Activated naive CD4-positive, alpha-beta T cell treated with anti-CD3 and anti-CD28 coated beads, Interleukin-2, amount 10 ng/mL, durations not matched to agents 7 days and 5 days (primary cell): ENCODE measurements at regions not wholly inside any gene's neighbourhood (a gene's known extent, or its start where the extent isn't known, plus 50 kb on each side); places are given as distances from the start of the nearest gene placed in this dataset.

Experiments
- CTCF ChIA-PET: fragments of 350-600 bp; sonication (Branson Sonifier 250); formaldehyde crosslinking; loops from one replicate; lab custom pipeline; 2021; ENCODE audit warnings: antibody characterized with exemption; lab: Charles Lee
- DNase-seq: peaks from one replicate; pipeline ENCODE4 v3.0.0-alpha.2; 2020
- H3K27ac Mint-ChIP-seq: one replicate; pipeline ENCODE4 v1.8.0; 2021; ENCODE audit warnings: mild to moderate bottlenecking, moderate library complexity, mixed read lengths
- H3K27me3 Mint-ChIP-seq: one replicate; pipeline ENCODE4 v1.8.0; 2021; ENCODE audit warnings: mild to moderate bottlenecking, mixed read lengths
- H3K36me3 Mint-ChIP-seq: one replicate; pipeline ENCODE4 v1.8.0; 2021; ENCODE audit warnings: mixed read lengths
- H3K4me1 Mint-ChIP-seq: one replicate; pipeline ENCODE4 v1.8.0; 2021; ENCODE audit warnings: mixed read lengths
- H3K4me3 Mint-ChIP-seq: one replicate; pipeline ENCODE4 v1.8.0; 2021; ENCODE audit warnings: mild to moderate bottlenecking, moderate library complexity, mixed read lengths
- H3K9me3 Mint-ChIP-seq: one replicate; pipeline ENCODE4 v1.8.0; 2021; ENCODE audit warnings: mixed read lengths

GRCh38 chr16:62712566-62712965 lies 676.3 kb upstream of the CDH8 start:
- no peak overlapping the region for H3K4me3 Mint-ChIP-seq
- DNase-seq, result no peak
- H3K9me3 Mint-ChIP-seq, result peaks cover 17% of the 10 kb centered on the region
- H3K36me3 Mint-ChIP-seq, result no peaks in the 10 kb centered on the region
- no peak overlapping the region for H3K27ac Mint-ChIP-seq
- H3K27me3 Mint-ChIP-seq, result no peaks in the 10 kb centered on the region
- CTCF ChIA-PET, result no interaction called here
- no peaks in the 10 kb centered on the region for H3K4me1 Mint-ChIP-seq

GRCh38 chr16:62711797-62712196 lies 675.6 kb upstream of the CDH8 start:
- peaks cover 16% of the 10 kb centered on the region for H3K9me3 Mint-ChIP-seq
- CTCF ChIA-PET, result no interaction called here
- no peaks in the 10 kb centered on the region for H3K36me3 Mint-ChIP-seq
- DNase-seq, result no peak
- no peak overlapping the region for H3K4me3 Mint-ChIP-seq
- H3K27ac Mint-ChIP-seq, result no peak overlapping the region
- no peaks in the 10 kb centered on the region for H3K27me3 Mint-ChIP-seq
- no peaks in the 10 kb centered on the region for H3K4me1 Mint-ChIP-seq

GRCh38 chr16:62709794-62710193 lies 673.6 kb upstream of the CDH8 start:
- Mint-ChIP-seq H3K4me1 (no peaks in the 10 kb centered on the region), H3K36me3 (no peaks in the 10 kb centered on the region), H3K27ac (no peak overlapping the region), H3K9me3 (peaks cover 14% of the 10 kb centered on the region), H3K27me3 (no peaks in the 10 kb centered on the region), H3K4me3 (no peak overlapping the region)
- no peak for DNase-seq
- CTCF ChIA-PET, result no interaction called here

- no peak overlapping the region for H3K4me3 Mint-ChIP-seq
- no peaks in the 10 kb centered on the region for H3K4me1 Mint-ChIP-seq
- H3K9me3 Mint-ChIP-seq, result peaks cover 14% of the 10 kb centered on the region
- no peaks in the 10 kb centered on the region for H3K27me3 Mint-ChIP-seq
- no peaks in the 10 kb centered on the region for H3K36me3 Mint-ChIP-seq
- H3K27ac Mint-ChIP-seq, result no peak overlapping the region
- CTCF ChIA-PET, result no interaction called here
- no peak for DNase-seq
Measured at GRCh38 chr16:62701426-62701825, 665.2 kb upstream of the CDH8 start.

- Mint-ChIP-seq H3K27me3 (no peaks in the 10 kb centered on the region), H3K4me1 (no peaks in the 10 kb centered on the region), H3K4me3 (no peak overlapping the region), H3K36me3 (no peaks in the 10 kb centered on the region), H3K27ac (no peak overlapping the region), H3K9me3 (peaks cover 14% of the 10 kb centered on the region)
- DNase-seq, result no peak
- CTCF ChIA-PET, result no interaction called here
Measured at GRCh38 chr16:62700426-62701294, 664.4 kb upstream of the CDH8 start.

GRCh38 chr16:62692685-62693084 lies 656.4 kb upstream of the CDH8 start:
- no peak for DNase-seq
- Mint-ChIP-seq H3K4me1 (no peaks in the 10 kb centered on the region), H3K27ac (no peak overlapping the region), H3K4me3 (no peak overlapping the region), H3K27me3 (no peaks in the 10 kb centered on the region), H3K9me3 (peaks cover 17% of the 10 kb centered on the region), H3K36me3 (no peaks in the 10 kb centered on the region)
- CTCF ChIA-PET, result no interaction called here

- CTCF ChIA-PET, result no interaction called here
- H3K4me1 Mint-ChIP-seq, result no peaks in the 10 kb centered on the region
- H3K27ac Mint-ChIP-seq, result no peak overlapping the region
- no peak overlapping the region for H3K4me3 Mint-ChIP-seq
- H3K9me3 Mint-ChIP-seq, result peaks cover 26% of the 10 kb centered on the region
- H3K36me3 Mint-ChIP-seq, result no peaks in the 10 kb centered on the region
- DNase-seq, result no peak
- H3K27me3 Mint-ChIP-seq, result no peaks in the 10 kb centered on the region
Measured at GRCh38 chr16:62681819-62682218, 645.6 kb upstream of the CDH8 start.

- Mint-ChIP-seq H3K4me3 (no peak overlapping the region), H3K27ac (no peak overlapping the region), H3K9me3 (peaks cover 27% of the 10 kb centered on the region), H3K27me3 (no peaks in the 10 kb centered on the region), H3K4me1 (no peaks in the 10 kb centered on the region), H3K36me3 (no peaks in the 10 kb centered on the region)
- DNase-seq, result no peak
- CTCF ChIA-PET, result no interaction called here
Measured at GRCh38 chr16:62678796-62679195, 642.6 kb upstream of the CDH8 start.

- Mint-ChIP-seq H3K4me3 (no peak overlapping the region), H3K27me3 (no peaks in the 10 kb centered on the region), H3K9me3 (peaks cover 19% of the 10 kb centered on the region), H3K36me3 (no peaks in the 10 kb centered on the region), H3K27ac (no peak overlapping the region), H3K4me1 (no peaks in the 10 kb centered on the region)
- CTCF ChIA-PET, result no interaction called here
- DNase-seq, result no peak
Measured at GRCh38 chr16:62676306-62676705, 640.1 kb upstream of the CDH8 start.

- Mint-ChIP-seq H3K27me3 (no peaks in the 10 kb centered on the region), H3K4me1 (no peaks in the 10 kb centered on the region), H3K9me3 (peaks cover 7% of the 10 kb centered on the region), H3K27ac (no peak overlapping the region), H3K36me3 (no peaks in the 10 kb centered on the region), H3K4me3 (no peak overlapping the region)
- CTCF ChIA-PET, result no interaction called here
- no peak for DNase-seq
Measured at GRCh38 chr16:62665269-62665668, 629.0 kb upstream of the CDH8 start.

- no peaks in the 10 kb centered on the region for H3K4me1 Mint-ChIP-seq
- no peak for DNase-seq
- no peak overlapping the region for H3K27ac Mint-ChIP-seq
- no peak overlapping the region for H3K4me3 Mint-ChIP-seq
- H3K27me3 Mint-ChIP-seq, result no peaks in the 10 kb centered on the region
- peaks cover 7% of the 10 kb centered on the region for H3K9me3 Mint-ChIP-seq
- no peaks in the 10 kb centered on the region for H3K36me3 Mint-ChIP-seq
- CTCF ChIA-PET, result no interaction called here
Measured at GRCh38 chr16:62664566-62664965, 628.3 kb upstream of the CDH8 start.

- CTCF ChIA-PET, result no interaction called here
- peaks cover 8% of the 10 kb centered on the region for H3K9me3 Mint-ChIP-seq
- H3K27me3 Mint-ChIP-seq, result no peaks in the 10 kb centered on the region
- no peaks in the 10 kb centered on the region for H3K36me3 Mint-ChIP-seq
- DNase-seq, result no peak
- H3K27ac Mint-ChIP-seq, result no peak overlapping the region
- no peak overlapping the region for H3K4me3 Mint-ChIP-seq
- no peaks in the 10 kb centered on the region for H3K4me1 Mint-ChIP-seq
Measured at GRCh38 chr16:62661435-62661834, 625.2 kb upstream of the CDH8 start.

GRCh38 chr16:62657116-62657515 lies 620.9 kb upstream of the CDH8 start:
- DNase-seq, result no peak
- no peak overlapping the region for H3K4me3 Mint-ChIP-seq
- H3K27ac Mint-ChIP-seq, result no peak overlapping the region
- peaks cover 16% of the 10 kb centered on the region for H3K9me3 Mint-ChIP-seq
- H3K36me3 Mint-ChIP-seq, result no peaks in the 10 kb centered on the region
- CTCF ChIA-PET, result no interaction called here
- H3K4me1 Mint-ChIP-seq, result no peaks in the 10 kb centered on the region
- H3K27me3 Mint-ChIP-seq, result no peaks in the 10 kb centered on the region

- no peaks in the 10 kb centered on the region for H3K36me3 Mint-ChIP-seq
- H3K4me3 Mint-ChIP-seq, result no peak overlapping the region
- H3K27me3 Mint-ChIP-seq, result no peaks in the 10 kb centered on the region
- CTCF ChIA-PET, result no interaction called here
- H3K4me1 Mint-ChIP-seq, result no peaks in the 10 kb centered on the region
- H3K27ac Mint-ChIP-seq, result no peak overlapping the region
- DNase-seq, result no peak
- H3K9me3 Mint-ChIP-seq, result peaks cover 19% of the 10 kb centered on the region
Measured at GRCh38 chr16:62652441-62653120, 616.3 kb upstream of the CDH8 start.

GRCh38 chr16:62648256-62648655 lies 612.0 kb upstream of the CDH8 start:
- H3K27me3 Mint-ChIP-seq, result no peaks in the 10 kb centered on the region
- H3K27ac Mint-ChIP-seq, result no peak overlapping the region
- no peaks in the 10 kb centered on the region for H3K4me1 Mint-ChIP-seq
- H3K9me3 Mint-ChIP-seq, result peaks cover 16% of the 10 kb centered on the region
- CTCF ChIA-PET, result no interaction called here
- H3K4me3 Mint-ChIP-seq, result no peak overlapping the region
- H3K36me3 Mint-ChIP-seq, result no peaks in the 10 kb centered on the region
- DNase-seq, result no peak
